ENCODE measurements at regions not wholly inside any gene's neighbourhood (a gene's known extent, or its start where the extent isn't known, plus 50 kb on each side); places are given as distances from the start of the nearest gene placed in this dataset.

- DNase-seq (ENCODE audit: low read depth): no peak
Observed at GRCh38 chr6:8213995-8214394, 111.6 kb upstream of the EEF1E1 start.

- no peak for DNase-seq (ENCODE audit: low read depth)
Observed at GRCh38 chr6:8212720-8213434, 110.5 kb upstream of the EEF1E1 start.

GRCh38 chr6:8207869-8208191, 105.5 kb upstream of the EEF1E1 start:
- DNase-seq (ENCODE audit: low read depth): no peak

- no peak for DNase-seq (ENCODE audit: low read depth)
Observed at GRCh38 chr6:8207191-8207868, 105.0 kb upstream of the EEF1E1 start.

- no peak for DNase-seq (ENCODE audit: low read depth)
Observed at GRCh38 chr6:8203337-8203736, 101.0 kb upstream of the EEF1E1 start.

GRCh38 chr6:8201679-8202078, 99.3 kb upstream of the EEF1E1 start:
- no peak for DNase-seq (ENCODE audit: low read depth)

GRCh38 chr6:8200255-8200654, 97.9 kb upstream of the EEF1E1 start:
- DNase-seq (ENCODE audit: low read depth): no peak

- no peak for DNase-seq (ENCODE audit: low read depth)
Observed at GRCh38 chr6:8195714-8196102, 93.4 kb upstream of the EEF1E1 start.

GRCh38 chr6:8195040-8195713, 92.8 kb upstream of the EEF1E1 start:
- no peak for DNase-seq (ENCODE audit: low read depth)

GRCh38 chr6:8194490-8194889, 92.1 kb upstream of the EEF1E1 start:
- no peak for DNase-seq (ENCODE audit: low read depth)

GRCh38 chr6:8193541-8193940, 91.2 kb upstream of the EEF1E1 start:
- DNase-seq (ENCODE audit: low read depth): no peak

- DNase-seq (ENCODE audit: low read depth): no peak
Observed at GRCh38 chr6:8192597-8192996, 90.2 kb upstream of the EEF1E1 start.

GRCh38 chr6:8192067-8192466, 89.7 kb upstream of the EEF1E1 start:
- DNase-seq (ENCODE audit: low read depth): no peak

- no peak for DNase-seq (ENCODE audit: low read depth)
Observed at GRCh38 chr6:8191629-8192028, 89.3 kb upstream of the EEF1E1 start.

- no peak for DNase-seq (ENCODE audit: low read depth)
Observed at GRCh38 chr6:8187209-8187608, 84.9 kb upstream of the EEF1E1 start.

GRCh38 chr6:8182902-8183665, 80.7 kb upstream of the EEF1E1 start:
- no peak for DNase-seq (ENCODE audit: low read depth)

GRCh38 chr6:8181951-8182845, 79.8 kb upstream of the EEF1E1 start:
- no peak for DNase-seq (ENCODE audit: low read depth)

GRCh38 chr6:8181160-8181881, 79.0 kb upstream of the EEF1E1 start:
- no peak for DNase-seq (ENCODE audit: low read depth)

- no peak for DNase-seq (ENCODE audit: low read depth)
Observed at GRCh38 chr6:8180327-8181159, 78.2 kb upstream of the EEF1E1 start.

GRCh38 chr6:8177721-8178120, 75.4 kb upstream of the EEF1E1 start:
- DNase-seq (ENCODE audit: low read depth): no peak
